RWPE2 (cell line): ENCODE measurements at regions not wholly inside any gene's neighbourhood (a gene's known extent, or its start where the extent isn't known, plus 50 kb on each side); places are given as distances from the start of the nearest gene placed in this dataset.
A peak's percentile ranks its signal among the peaks of the same experiment; 100 is the strongest.

Source experiments
- ATAC-seq: fragments of 200-7000 bp; cut with Tn5 transposase; 3 replicates; pipeline ENCODE4 v1.9.1; 2021; ENCODE audit warnings: low read depth
- DNase-seq: peaks from one replicate; pipeline ENCODE4 v3.0.0-alpha.2; 2020; ENCODE audit warnings: low spot score
- H3K27ac ChIP-seq: fragments of 450-650 bp; 2 replicates; pipeline ENCODE4 v1.5.1; 2017; ENCODE audit warnings: mild to moderate bottlenecking; ENCODE audit not compliant: poor library complexity, severe bottlenecking
- H3K27me3 ChIP-seq: fragments of 250-450 bp; sonication (Bioruptor Pico); 2 replicates; pipeline ENCODE4 v1.5.1; 2021; ENCODE audit warnings: mild to moderate bottlenecking, moderate library complexity; ENCODE audit not compliant: insufficient read depth, poor library complexity, severe bottlenecking
- H3K36me3 ChIP-seq: fragments of 250-450 bp; sonication (Bioruptor Pico); 2 replicates; pipeline ENCODE4 v1.5.1; 2020; ENCODE audit warnings: low read depth, mild to moderate bottlenecking, moderate library complexity
- H3K4me1 ChIP-seq: fragments of 250-450 bp; sonication (Bioruptor Pico); 2 replicates; pipeline ENCODE4 v1.5.1; 2021; ENCODE audit warnings: mild to moderate bottlenecking, moderate library complexity; ENCODE audit not compliant: insufficient read depth, poor library complexity, severe bottlenecking
- H3K4me3 ChIP-seq: fragments of 250-450 bp; sonication (Bioruptor Pico); 2 replicates; pipeline ENCODE4 v1.5.1; 2021; ENCODE audit warnings: mild to moderate bottlenecking, moderate library complexity; ENCODE audit not compliant: severe bottlenecking
- H3K9me3 ChIP-seq: fragments of 250-450 bp; sonication (Bioruptor Pico); 2 replicates; pipeline ENCODE4 v1.5.1; 2021; ENCODE audit warnings: mild to moderate bottlenecking, moderate library complexity; ENCODE audit not compliant: severe bottlenecking
- TF ChIP-seq, protein P1 (sequence below): fragments of 450-650 bp; IDR thresholded peaks from one replicate; pipeline ENCODE4 v1.5.1; 2017; ENCODE audit warnings: mild to moderate bottlenecking, moderate library complexity; ENCODE audit not compliant: poor library complexity, severe bottlenecking

DNA sequence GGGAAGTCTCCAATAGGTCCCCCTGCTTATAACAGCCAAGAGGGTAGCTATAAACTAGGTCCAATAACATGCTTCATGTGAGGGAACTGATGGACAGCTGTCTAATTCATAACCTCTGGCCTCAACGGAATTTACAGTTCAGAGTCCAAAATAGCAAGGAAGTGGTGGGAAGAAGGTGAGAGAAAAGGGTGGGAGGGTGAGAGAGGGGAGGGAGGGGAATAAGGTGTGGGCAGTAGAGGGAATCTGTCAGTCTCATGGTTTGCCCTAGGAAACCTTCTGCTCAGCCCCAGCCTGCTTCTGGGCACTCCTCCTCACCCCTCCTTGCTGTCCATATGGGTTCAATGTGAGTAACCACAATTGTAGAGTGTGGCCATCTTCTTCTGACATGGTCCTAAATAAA is 133.4 kb upstream of the ADO start:
- no peaks in the 10 kb centered on the region for H3K27me3 ChIP-seq
- H3K9me3 ChIP-seq, result no peaks in the 10 kb centered on the region
- H3K27ac ChIP-seq, result no peak overlapping the region
- no peaks in the 10 kb centered on the region for H3K4me1 ChIP-seq
- H3K4me3 ChIP-seq, result no peak overlapping the region
- no peaks in the 10 kb centered on the region for H3K36me3 ChIP-seq
- ATAC-seq (no peak), DNase-seq (no peak)
- TF ChIP-seq, protein P1, sequence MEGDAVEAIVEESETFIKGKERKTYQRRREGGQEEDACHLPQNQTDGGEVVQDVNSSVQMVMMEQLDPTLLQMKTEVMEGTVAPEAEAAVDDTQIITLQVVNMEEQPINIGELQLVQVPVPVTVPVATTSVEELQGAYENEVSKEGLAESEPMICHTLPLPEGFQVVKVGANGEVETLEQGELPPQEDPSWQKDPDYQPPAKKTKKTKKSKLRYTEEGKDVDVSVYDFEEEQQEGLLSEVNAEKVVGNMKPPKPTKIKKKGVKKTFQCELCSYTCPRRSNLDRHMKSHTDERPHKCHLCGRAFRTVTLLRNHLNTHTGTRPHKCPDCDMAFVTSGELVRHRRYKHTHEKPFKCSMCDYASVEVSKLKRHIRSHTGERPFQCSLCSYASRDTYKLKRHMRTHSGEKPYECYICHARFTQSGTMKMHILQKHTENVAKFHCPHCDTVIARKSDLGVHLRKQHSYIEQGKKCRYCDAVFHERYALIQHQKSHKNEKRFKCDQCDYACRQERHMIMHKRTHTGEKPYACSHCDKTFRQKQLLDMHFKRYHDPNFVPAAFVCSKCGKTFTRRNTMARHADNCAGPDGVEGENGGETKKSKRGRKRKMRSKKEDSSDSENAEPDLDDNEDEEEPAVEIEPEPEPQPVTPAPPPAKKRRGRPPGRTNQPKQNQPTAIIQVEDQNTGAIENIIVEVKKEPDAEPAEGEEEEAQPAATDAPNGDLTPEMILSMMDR, result no peak

DNA sequence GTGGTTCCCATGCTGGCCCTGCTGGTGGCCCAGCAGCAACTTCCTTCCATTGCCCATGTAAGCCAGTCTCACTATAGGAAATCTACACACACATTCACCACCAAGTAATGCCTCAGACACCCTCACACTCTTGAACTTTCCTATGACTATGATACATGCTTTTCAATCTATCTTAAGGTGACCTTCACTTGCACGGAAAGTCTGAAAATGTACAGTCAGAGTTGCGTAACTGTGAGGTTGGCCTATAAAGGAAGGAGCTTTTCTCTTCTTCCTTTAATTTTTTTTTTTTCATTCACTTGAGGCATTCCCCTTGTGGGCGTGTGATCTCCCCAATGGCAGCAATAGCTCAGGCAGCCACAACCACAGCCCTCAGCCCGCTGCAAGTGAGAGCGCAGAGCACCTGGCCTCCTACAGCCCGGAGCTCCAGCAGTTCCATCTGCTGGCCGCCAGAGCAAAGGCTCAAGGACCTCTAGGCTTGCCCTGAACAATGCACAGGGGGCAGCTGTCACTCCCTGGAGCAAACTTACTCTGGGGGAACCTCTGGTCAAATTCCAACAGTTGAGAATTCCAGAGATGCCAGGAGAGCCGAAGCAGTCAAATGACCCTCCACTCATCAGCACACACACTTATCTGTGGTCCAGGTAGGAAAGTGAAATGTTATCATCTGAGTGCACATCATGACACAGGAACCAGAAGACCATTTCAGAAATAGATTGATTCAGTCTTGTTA is 123.1 kb upstream of the ADO start:
- ATAC-seq (no peak), DNase-seq (no peak)
- Histone ChIP-seq H3K4me1 (no peaks in the 10 kb centered on the region), H3K36me3 (no peaks in the 10 kb centered on the region), H3K27ac (no peak overlapping the region), H3K9me3 (no peaks in the 10 kb centered on the region), H3K4me3 (no peak overlapping the region), H3K27me3 (no peaks in the 10 kb centered on the region)
- TF ChIP-seq, protein P1, result no peak

DNA sequence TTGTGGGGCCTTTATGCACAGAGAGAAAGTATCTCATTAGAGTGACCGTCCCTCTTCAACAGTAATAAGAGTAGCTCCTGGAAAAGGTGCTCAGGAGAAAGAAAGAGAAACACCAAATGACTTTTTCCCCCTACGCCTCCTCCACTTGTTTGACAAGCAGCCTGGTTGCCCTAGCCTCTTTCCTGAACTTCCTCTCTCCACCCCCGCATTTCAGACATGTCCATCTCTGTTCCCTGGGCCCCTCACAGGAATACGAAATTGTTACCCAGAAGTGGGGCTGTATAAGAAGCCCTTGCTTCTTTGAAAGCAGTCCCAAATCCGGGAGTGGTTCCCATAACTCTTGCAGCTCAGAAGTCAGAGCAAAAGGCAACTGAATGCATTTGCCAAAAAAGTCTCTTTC is 119.6 kb upstream of the ADO start:
- TF ChIP-seq, protein P1, result no peak
- Histone ChIP-seq H3K9me3 (peaks cover 4% of the 10 kb centered on the region), H3K27ac (no peak overlapping the region), H3K36me3 (no peaks in the 10 kb centered on the region), H3K27me3 (no peaks in the 10 kb centered on the region), H3K4me3 (no peak overlapping the region), H3K4me1 (no peaks in the 10 kb centered on the region)
- DNase-seq (no peak), ATAC-seq (no peak)

DNA sequence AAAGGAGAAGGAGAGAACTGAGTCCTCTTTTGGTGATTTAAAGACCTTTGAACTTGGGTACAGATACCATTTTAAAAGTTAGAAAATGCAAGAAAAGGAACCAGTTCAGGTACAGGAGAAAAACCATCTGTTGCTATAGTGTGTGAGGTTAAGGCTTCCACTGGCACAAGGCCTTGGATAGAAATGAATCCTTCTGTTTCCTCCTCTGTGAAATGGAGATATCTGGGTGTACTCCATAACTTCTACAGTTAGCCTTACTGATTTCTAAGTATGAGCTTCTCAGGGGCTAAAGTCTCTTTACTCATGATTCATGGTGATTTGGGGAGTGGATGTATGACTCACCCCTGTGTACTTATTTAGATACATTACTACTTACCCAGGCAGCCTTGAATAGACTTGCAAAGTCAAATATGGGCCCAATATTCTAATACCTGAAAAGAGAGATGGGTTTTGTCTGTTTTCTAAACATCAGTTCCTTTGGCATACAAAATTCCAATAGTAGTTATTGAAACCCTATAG is 117.2 kb upstream of the ADO start:
- Histone ChIP-seq H3K27me3 (no peaks in the 10 kb centered on the region), H3K4me3 (no peak overlapping the region), H3K27ac (no peak overlapping the region), H3K36me3 (no peaks in the 10 kb centered on the region), H3K4me1 (no peaks in the 10 kb centered on the region), H3K9me3 (peaks cover 4% of the 10 kb centered on the region)
- DNase-seq, result no peak
- TF ChIP-seq, protein P1, result no peak
- ATAC-seq, result peak; percentile 58; the same call in 1 of the 3 replicates
